B cell (primary cell): ENCODE measurements at regions not wholly inside any gene's neighbourhood (a gene's known extent, or its start where the extent isn't known, plus 50 kb on each side); places are given as distances from the start of the nearest gene placed in this dataset.

Experiments used
- ATAC-seq: fragments of 200-7000 bp; cut with Tn5 transposase; one replicate; pipeline ENCODE4 v1.10.0; 2021; ENCODE audit warnings: low read depth, mild to moderate bottlenecking, moderate number of reproducible peaks, moderate library complexity
- CTCF ChIA-PET: fragments of 350-600 bp; sonication (Branson Sonifier 250); formaldehyde crosslinking; loops from one replicate; lab custom pipeline; 2021; ENCODE audit warnings: antibody characterized with exemption, inconsistent platforms; lab: Charles Lee
- POLR2A ChIA-PET: fragments of 350-600 bp; sonication (Branson Sonifier 250); formaldehyde crosslinking; loops from one replicate; lab custom pipeline; 2021; ENCODE audit warnings: antibody characterized with exemption; lab: Charles Lee
- DNase-seq: peaks from one replicate; pipeline ENCODE4 v3.0.0; 2013
- H2AFZ ChIP-seq: 2 replicates; pipeline ENCODE4 v1.6.1; 2012; ENCODE audit warnings: mild to moderate bottlenecking, low read depth, low read length; ENCODE audit not compliant: insufficient read depth, poor library complexity, severe bottlenecking
- H3K27ac ChIP-seq, 2 donors: 1 replicate in 1 of 2; 2 replicates in 1 of 2; pipeline ENCODE4 v1.5.1; 2012 to 2013; ENCODE audit warnings: low read length in 2 of 2, mild to moderate bottlenecking in 2 of 2, moderate library complexity in 1 of 2
- H3K27me3 ChIP-seq, 4 experiments: fragments of 200-600 bp in 1 of 4; sonication (generic) in 1 of 4; replicated peaks in 1 of 4; 1 replicate in 2 of 4; 2 replicates in 2 of 4; pipeline versions ENCODE4 v1.6.1 to v1.7.0; 2013 to 2016; ENCODE audit warnings: low read length in 3 of 4, mild to moderate bottlenecking in 2 of 4, mixed read lengths in 1 of 4, moderate library complexity in 1 of 4; ENCODE audit not compliant: insufficient read depth in 4 of 4, control insufficient read depth in 3 of 4; ENCODE audit errors: control extremely low read depth in 1 of 4
- H3K36me3 ChIP-seq, 2 experiments: replicated peaks in 1 of 2; 1 replicate in 1 of 2; 2 replicates in 1 of 2; pipeline versions ENCODE4 v1.6.1 to v1.7.1; 2013; ENCODE audit warnings: low read length in 1 of 2; ENCODE audit not compliant: insufficient read depth in 2 of 2, control insufficient read depth in 1 of 2; ENCODE audit errors: control extremely low read depth in 1 of 2, extremely low read depth in 1 of 2
- H3K4me1 ChIP-seq, 2 donors: fragments of 200-600 bp in 1 of 2; sonication (generic) in 1 of 2; 1 replicate in 1 of 2; 2 replicates in 1 of 2; pipeline versions ENCODE4 v1.5.1 to v1.6.1; 2013 to 2017; ENCODE audit warnings: low read length in 2 of 2; ENCODE audit not compliant: control insufficient read depth in 2 of 2, insufficient read depth in 2 of 2
- H3K4me2 ChIP-seq: replicated peaks from 2 replicates; pipeline ENCODE3; 2012; ENCODE audit warnings: mild to moderate bottlenecking, low read depth, low read length; ENCODE audit not compliant: poor library complexity, severe bottlenecking
- H3K4me3 ChIP-seq, 5 experiments: fragments of 200-600 bp in 1 of 5; sonication (generic) in 1 of 5; 1 replicate in 3 of 5; 2 replicates in 2 of 5; pipeline versions ENCODE4 v1.5.1 to v1.7.0; 2011 to 2016; ENCODE audit warnings: low read length in 4 of 5, mild to moderate bottlenecking in 4 of 5, low read depth in 2 of 5, control low read depth in 1 of 5, moderate library complexity in 1 of 5; ENCODE audit not compliant: insufficient read depth in 1 of 5; ENCODE audit errors: control extremely low read depth in 1 of 5, extremely low read depth in 1 of 5
- H3K79me2 ChIP-seq: fragments of 200-600 bp; sonication (generic); one replicate; pipeline ENCODE4 v1.6.0; 2016; ENCODE audit warnings: low read length; ENCODE audit not compliant: control insufficient read depth, insufficient read depth
- H3K9ac ChIP-seq: fragments of 200-600 bp; sonication (generic); 2 replicates; pipeline ENCODE4 v1.6.1; 2017; ENCODE audit warnings: mild to moderate bottlenecking, low read length, moderate library complexity
- H3K9me3 ChIP-seq, 3 donors: one replicate each; pipeline versions ENCODE4 v1.6.1 to v1.7.1; 2013; ENCODE audit warnings: low read length in 2 of 3; ENCODE audit not compliant: control insufficient read depth in 2 of 3, insufficient read depth in 1 of 3; ENCODE audit errors: control extremely low read depth in 1 of 3
- H4K20me1 ChIP-seq: 2 replicates; pipeline ENCODE4 v1.6.0; 2012; ENCODE audit warnings: mild to moderate bottlenecking, low read length; ENCODE audit not compliant: insufficient read depth, control insufficient read depth, poor library complexity, severe bottlenecking
- H3K27ac Mint-ChIP-seq: one replicate; pipeline ENCODE4 v1.8.0; 2021; ENCODE audit warnings: mixed read lengths
- H3K27me3 Mint-ChIP-seq: one replicate; pipeline ENCODE4 v1.8.0; 2021; ENCODE audit warnings: mixed read lengths
- H3K4me1 Mint-ChIP-seq: one replicate; pipeline ENCODE4 v1.8.0; 2021; ENCODE audit warnings: mixed read lengths
- H3K4me3 Mint-ChIP-seq: one replicate; pipeline ENCODE4 v1.8.0; 2021; ENCODE audit warnings: mixed read lengths
- H3K9me3 Mint-ChIP-seq: one replicate; pipeline ENCODE4 v1.8.0; 2022; ENCODE audit warnings: mixed read lengths; ENCODE audit not compliant: insufficient read depth
- CTCF ChIP-seq: fragments of 200-600 bp; IDR thresholded peaks from one replicate; pipeline ENCODE4 v1.8.0; 2022; ENCODE audit warnings: antibody characterized with exemption, mild to moderate bottlenecking
- EZH2 ChIP-seq: IDR thresholded peaks from 2 replicates; pipeline ENCODE4 v1.6.1; 2012; ENCODE audit warnings: borderline replicate concordance, low read depth, mild to moderate bottlenecking, moderate library complexity, low read length; ENCODE audit not compliant: insufficient read depth, poor library complexity, severe bottlenecking
- WGBS: methylation state at CpG from one replicate; pipeline ENCODE4 v1.1.5; 2013; ENCODE audit warnings: missing lambda C conversion rate; ENCODE audit not compliant: insufficient coverage; 5-methylcytosine and 5-hydroxymethylcytosine counted together
- intact Hi-C: fragments of 100-400 bp; cut with micrococcal nuclease; formaldehyde crosslinking; loops from one replicate; pipeline ENCODE4 v1.10.0; 2022

DNA sequence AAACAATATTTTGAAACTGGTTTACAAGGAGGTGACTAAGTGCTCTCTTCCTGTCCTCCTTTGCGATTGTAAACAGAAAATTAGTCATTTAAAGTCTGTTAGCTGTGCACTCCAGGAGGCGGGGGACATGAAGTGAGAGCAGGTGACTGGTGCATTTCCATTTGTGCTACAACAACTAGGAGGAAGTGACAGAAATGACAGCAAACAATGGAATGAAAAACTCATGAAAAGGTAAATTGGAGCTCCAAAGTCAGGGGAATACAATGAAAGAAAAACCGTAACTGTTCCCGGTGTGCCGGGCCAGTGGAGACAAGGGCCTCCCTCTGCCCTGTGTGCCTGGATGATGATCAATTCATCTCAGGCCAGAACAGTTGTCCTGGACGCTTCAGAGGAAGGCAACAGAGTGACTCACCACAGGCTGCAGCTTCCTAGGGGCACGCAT is 439.9 kb downstream of the GADD45G start:
- ChIA-PET CTCF (interaction anchor here (1.2 to 1.3 kb wide), 2 partner anchors 442 to 447 kb away, joined by 4 to 6 read pairs; no protein-coding TSS in a partner anchor), POLR2A (interaction anchor here (0.6 kb wide), 1 partner anchor 603 kb away, joined by 4 read pairs; no protein-coding TSS in a partner anchor)
- Histone ChIP-seq H3K9ac (no peak overlapping the region), H3K27me3 (no peaks in the 10 kb centered on the region), H3K4me3 (no peak overlapping the region), H3K4me1 (no peaks in the 10 kb centered on the region), H3K27ac (no peak overlapping the region), H3K36me3 (no peaks in the 10 kb centered on the region), H4K20me1 (no peaks in the 10 kb centered on the region), H2AFZ (no peak overlapping the region), H3K9me3 (no peaks in the 10 kb centered on the region), H3K79me2 (no peaks in the 10 kb centered on the region), H3K4me2 (no peak overlapping the region)
- Mint-ChIP-seq H3K27me3 (no peaks in the 10 kb centered on the region), H3K4me3 (no peak overlapping the region), H3K4me1 (no peaks in the 10 kb centered on the region), H3K27ac (no peak overlapping the region), H3K9me3 (peaks cover 4% of the 10 kb centered on the region)
- ATAC-seq (no peak), DNase-seq (no peak)
- TF ChIP-seq CTCF (no peak), EZH2 (no peak)
- 91% methylated on average over 5 of the region's 7 CpGs for WGBS
- intact Hi-C loops = no loop called here

GRCh38 chr9:90046317-90046861 is 441.6 kb downstream of the GADD45G start:
- H3K9me3 Mint-ChIP-seq = peaks cover 4% of the 10 kb centered on the region
- Histone ChIP-seq H3K4me3 (no peak overlapping the region), H3K4me2 (no peak overlapping the region), H3K36me3 (no peaks in the 10 kb centered on the region), H2AFZ (no peak overlapping the region), H3K9me3 (no peaks in the 10 kb centered on the region), H3K4me1 (no peaks in the 10 kb centered on the region), H3K79me2 (no peaks in the 10 kb centered on the region), H3K27ac (no peak overlapping the region), H3K9ac (no peak overlapping the region), H3K27me3 (no peaks in the 10 kb centered on the region), H4K20me1 (no peaks in the 10 kb centered on the region)
- intact Hi-C loops = no loop called here
- no peak overlapping the region for H3K4me3 Mint-ChIP-seq
- no peaks in the 10 kb centered on the region for H3K4me1 Mint-ChIP-seq
- ChIA-PET CTCF (no interaction called here), POLR2A (no interaction called here)
- 94% methylated on average over 2 of the region's 7 CpGs for WGBS
- no peaks in the 10 kb centered on the region for H3K27me3 Mint-ChIP-seq
- TF ChIP-seq EZH2 (no peak), CTCF (no peak)
- no peak for DNase-seq
- no peak for ATAC-seq
- no peak overlapping the region for H3K27ac Mint-ChIP-seq
